ENCODE measurements at regions not wholly inside any gene's neighbourhood (a gene's known extent, or its start where the extent isn't known, plus 50 kb on each side); places are given as distances from the start of the nearest gene placed in this dataset.

GRCh38 chr5:63727583-63727982 is 234.7 kb downstream of the HTR1A start:
- DNase-seq (ENCODE audit: low read depth, low spot score) = no peak
- Mint-ChIP-seq H3K27ac (ENCODE audit: unreplicated experiment) (peak overlapping the region; percentile 1), H3K4me3 (no peak overlapping the region), H3K4me1 (no peaks in the 10 kb centered on the region), H3K9me3 (no peaks in the 10 kb centered on the region), H3K36me3 (ENCODE audit: low read depth) (no peaks in the 10 kb centered on the region), H3K27me3 (ENCODE audit: low read depth) (no peaks in the 10 kb centered on the region)
- no peak for TF ChIP-seq CTCF (conservative IDR thresholded peaks at IDR 0.05)

- H3K9me3 Mint-ChIP-seq = no peaks in the 10 kb centered on the region
- no peaks in the 10 kb centered on the region for H3K27me3 Mint-ChIP-seq (ENCODE audit: low read depth)
- no peaks in the 10 kb centered on the region for H3K36me3 Mint-ChIP-seq (ENCODE audit: low read depth)
- H3K4me3 Mint-ChIP-seq = no peak overlapping the region
- no peaks in the 10 kb centered on the region for H3K4me1 Mint-ChIP-seq
- H3K27ac Mint-ChIP-seq (ENCODE audit: unreplicated experiment) = no peak overlapping the region
- TF ChIP-seq CTCF (conservative IDR thresholded peaks at IDR 0.05) = no peak
- no peak for DNase-seq (ENCODE audit: low read depth, low spot score)
These were observed 235.7 kb downstream of the HTR1A start for GRCh38 chr5:63726496-63726895.

- H3K36me3 Mint-ChIP-seq (ENCODE audit: low read depth) = no peaks in the 10 kb centered on the region
- DNase-seq (ENCODE audit: low read depth, low spot score) = no peak
- TF ChIP-seq CTCF (conservative IDR thresholded peaks at IDR 0.05) = no peak
- H3K9me3 Mint-ChIP-seq = no peaks in the 10 kb centered on the region
- H3K4me1 Mint-ChIP-seq = no peaks in the 10 kb centered on the region
- no peak overlapping the region for H3K4me3 Mint-ChIP-seq
- no peak overlapping the region for H3K27ac Mint-ChIP-seq (ENCODE audit: unreplicated experiment)
- H3K27me3 Mint-ChIP-seq (ENCODE audit: low read depth) = peaks cover 2% of the 10 kb centered on the region
These were observed 243.1 kb downstream of the HTR1A start for GRCh38 chr5:63719147-63719546.

GRCh38 chr5:63700241-63700640 is 262.0 kb downstream of the HTR1A start:
- no peak for TF ChIP-seq CTCF (conservative IDR thresholded peaks at IDR 0.05)
- H3K27me3 Mint-ChIP-seq (ENCODE audit: low read depth) = no peaks in the 10 kb centered on the region
- no peaks in the 10 kb centered on the region for H3K4me1 Mint-ChIP-seq
- no peak overlapping the region for H3K4me3 Mint-ChIP-seq
- no peak for DNase-seq (ENCODE audit: low read depth, low spot score)
- H3K27ac Mint-ChIP-seq (ENCODE audit: unreplicated experiment) = no peak overlapping the region
- peaks cover 4% of the 10 kb centered on the region for H3K9me3 Mint-ChIP-seq
- H3K36me3 Mint-ChIP-seq (ENCODE audit: low read depth) = no peaks in the 10 kb centered on the region

- H3K4me3 Mint-ChIP-seq = no peak overlapping the region
- no peak for TF ChIP-seq CTCF (conservative IDR thresholded peaks at IDR 0.05)
- H3K36me3 Mint-ChIP-seq (ENCODE audit: low read depth) = no peaks in the 10 kb centered on the region
- H3K27ac Mint-ChIP-seq (ENCODE audit: unreplicated experiment) = no peak overlapping the region
- H3K27me3 Mint-ChIP-seq (ENCODE audit: low read depth) = no peaks in the 10 kb centered on the region
- no peak for DNase-seq (ENCODE audit: low read depth, low spot score)
- no peaks in the 10 kb centered on the region for H3K4me1 Mint-ChIP-seq
- peaks cover 4% of the 10 kb centered on the region for H3K9me3 Mint-ChIP-seq
These were observed 264.4 kb downstream of the HTR1A start for GRCh38 chr5:63697811-63698210.

GRCh38 chr5:63690546-63690945 is 271.7 kb downstream of the HTR1A start:
- Mint-ChIP-seq H3K36me3 (ENCODE audit: low read depth) (no peaks in the 10 kb centered on the region), H3K27me3 (ENCODE audit: low read depth) (no peaks in the 10 kb centered on the region), H3K4me1 (no peaks in the 10 kb centered on the region), H3K9me3 (no peaks in the 10 kb centered on the region), H3K4me3 (no peak overlapping the region), H3K27ac (ENCODE audit: unreplicated experiment) (no peak overlapping the region)
- DNase-seq (ENCODE audit: low read depth, low spot score) = no peak
- TF ChIP-seq CTCF (conservative IDR thresholded peaks at IDR 0.05) = no peak
